Kidney (tissue), 13 donors: ENCODE measurements at regions not wholly inside any gene's neighbourhood (a gene's known extent, or its start where the extent isn't known, plus 50 kb on each side); places are given as distances from the start of the nearest gene placed in this dataset.

Source experiments
- DNase-seq, 5 donors: peaks; one replicate each; pipeline ENCODE4 v3.0.0-alpha.2; 2013 to 2020
- FAIRE-seq: peaks from 2 replicates; lab custom pipeline; 2012; peaks lifted over from hg19 to GRCh38; lab: Jason Lieb, UNC
- H3K27ac ChIP-seq, 2 donors: one replicate each; pipeline ENCODE4 v1.7.0; 2013; ENCODE audit warnings: low read depth in 2 of 2, low read length in 2 of 2, inconsistent platforms in 1 of 2
- H3K27me3 ChIP-seq: one replicate; pipeline ENCODE4 v1.7.1; 2013; ENCODE audit warnings: low read length, inconsistent platforms; ENCODE audit not compliant: control insufficient read depth, insufficient read depth
- H3K36me3 ChIP-seq, 3 donors: one replicate each; pipeline versions ENCODE4 v1.7.0 to v1.7.1; 2013; ENCODE audit warnings: low read length in 3 of 3, control low read depth in 1 of 3, inconsistent platforms in 1 of 3; ENCODE audit not compliant: insufficient read depth in 3 of 3, control insufficient read depth in 2 of 3
- H3K4me1 ChIP-seq, 3 donors: one replicate each; pipeline versions ENCODE4 v1.7.0 to v1.7.1; 2013; ENCODE audit warnings: low read length in 3 of 3, inconsistent platforms in 1 of 3, low read depth in 1 of 3; ENCODE audit not compliant: control insufficient read depth in 2 of 3, insufficient read depth in 2 of 3
- H3K4me3 ChIP-seq, 3 donors: one replicate each; pipeline versions ENCODE4 v1.7.0 to v1.8.1; 2013; ENCODE audit warnings: low read length in 3 of 3, control low read depth in 1 of 3, inconsistent platforms in 1 of 3
- H3K9ac ChIP-seq, 3 donors: one replicate each; pipeline versions ENCODE4 v1.7.0 to v1.7.1; 2013; ENCODE audit warnings: low read length in 3 of 3, control low read depth in 1 of 3, inconsistent platforms in 1 of 3
- H3K9me3 ChIP-seq, 3 donors: one replicate each; pipeline versions ENCODE4 v1.7.0 to v1.7.1; 2013; ENCODE audit warnings: low read length in 3 of 3, control low read depth in 1 of 3, inconsistent platforms in 1 of 3; ENCODE audit not compliant: control insufficient read depth in 2 of 3, insufficient read depth in 1 of 3
- intact Hi-C: fragments of 100-400 bp; cut with DNase I; formaldehyde crosslinking; loops from one replicate; pipeline ENCODE4 v1.11.1; 2022
- TF ChIP-seq, protein P1 (sequence below): IDR thresholded peaks from 3 replicates; pipeline ENCODE4 v1.5.1; 2012; ENCODE audit warnings: mild to moderate bottlenecking, moderate library complexity, borderline replicate concordance; ENCODE audit not compliant: insufficient read depth; ENCODE audit errors: extremely low read depth
- donor health status: control.
- donor health status: control.
- donor health status: control.
- donor health status: control.
- donor health status: control.
- donor health status: DM: yes; HTN: yes; CAD: no.
- donor health status: Normal renal cell carcinoma (clear cell type).

DNA sequence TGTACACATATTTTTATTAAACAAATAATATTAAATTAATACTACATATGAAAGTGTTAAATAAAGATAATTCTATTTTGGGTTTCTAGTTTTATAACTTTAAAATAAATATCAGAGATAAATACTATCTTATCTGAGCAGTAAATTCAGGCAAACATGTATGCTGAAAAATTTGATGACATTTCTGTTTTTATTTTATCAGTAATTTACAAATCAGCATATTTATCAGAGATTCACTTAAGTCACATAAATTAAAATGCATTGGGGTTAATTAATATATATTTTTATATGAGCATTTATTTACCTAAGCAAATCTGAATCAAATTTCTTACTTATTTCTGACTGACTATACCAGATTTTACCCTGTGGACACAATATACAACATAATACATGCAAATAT, 1499.8 kb downstream of the OTOL1 start:
- peak; percentile 32 for FAIRE-seq

DNA sequence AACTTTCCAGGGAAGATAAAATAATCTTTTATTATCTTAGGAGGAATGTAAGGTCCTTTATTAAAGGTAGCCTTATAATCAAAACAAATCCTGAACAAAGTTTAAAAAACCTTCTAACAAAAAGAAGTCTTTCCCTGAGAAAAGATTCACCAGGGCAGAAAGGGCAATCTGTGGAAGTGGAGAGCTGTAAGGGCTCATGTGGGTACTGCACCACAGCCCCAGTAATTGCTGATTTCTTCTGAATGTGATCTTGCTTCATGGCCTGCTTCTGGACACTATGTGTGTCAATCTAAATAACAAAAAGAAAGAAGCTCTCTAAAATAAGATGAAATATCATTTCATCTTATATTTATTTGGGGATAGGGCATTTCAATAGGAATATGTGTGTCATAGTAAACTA, 1501.6 kb downstream of the OTOL1 start:
- no peaks in the 10 kb centered on the region for H3K36me3 ChIP-seq
- TF ChIP-seq, protein P1, sequence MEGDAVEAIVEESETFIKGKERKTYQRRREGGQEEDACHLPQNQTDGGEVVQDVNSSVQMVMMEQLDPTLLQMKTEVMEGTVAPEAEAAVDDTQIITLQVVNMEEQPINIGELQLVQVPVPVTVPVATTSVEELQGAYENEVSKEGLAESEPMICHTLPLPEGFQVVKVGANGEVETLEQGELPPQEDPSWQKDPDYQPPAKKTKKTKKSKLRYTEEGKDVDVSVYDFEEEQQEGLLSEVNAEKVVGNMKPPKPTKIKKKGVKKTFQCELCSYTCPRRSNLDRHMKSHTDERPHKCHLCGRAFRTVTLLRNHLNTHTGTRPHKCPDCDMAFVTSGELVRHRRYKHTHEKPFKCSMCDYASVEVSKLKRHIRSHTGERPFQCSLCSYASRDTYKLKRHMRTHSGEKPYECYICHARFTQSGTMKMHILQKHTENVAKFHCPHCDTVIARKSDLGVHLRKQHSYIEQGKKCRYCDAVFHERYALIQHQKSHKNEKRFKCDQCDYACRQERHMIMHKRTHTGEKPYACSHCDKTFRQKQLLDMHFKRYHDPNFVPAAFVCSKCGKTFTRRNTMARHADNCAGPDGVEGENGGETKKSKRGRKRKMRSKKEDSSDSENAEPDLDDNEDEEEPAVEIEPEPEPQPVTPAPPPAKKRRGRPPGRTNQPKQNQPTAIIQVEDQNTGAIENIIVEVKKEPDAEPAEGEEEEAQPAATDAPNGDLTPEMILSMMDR: no peak
- H3K27me3 ChIP-seq: no peaks in the 10 kb centered on the region
- intact Hi-C loops: no loop called here
- no peak for DNase-seq
- H3K4me3 ChIP-seq: no peak overlapping the region
- no peak for FAIRE-seq
- H3K4me1 ChIP-seq: no peaks in the 10 kb centered on the region
- no peak overlapping the region for H3K27ac ChIP-seq
- peaks cover 0 to 6% (median 0%) of the 10 kb centered on the region in 3 donors for H3K9me3 ChIP-seq
- H3K9ac ChIP-seq: no peak overlapping the region

More for the DNA sequence above, 1499.8 kb downstream of the OTOL1 start:
- H3K27ac ChIP-seq: no peak overlapping the region
- H3K27me3 ChIP-seq: no peaks in the 10 kb centered on the region
- TF ChIP-seq, protein P1: no peak
- no peaks in the 10 kb centered on the region for H3K4me1 ChIP-seq
- intact Hi-C loops: no loop called here
- H3K4me3 ChIP-seq: no peak overlapping the region
- DNase-seq: no peak
- H3K9ac ChIP-seq: no peak overlapping the region
- peaks cover 0 to 6% (median 0%) of the 10 kb centered on the region in 3 donors for H3K9me3 ChIP-seq
- no peaks in the 10 kb centered on the region for H3K36me3 ChIP-seq

- TF ChIP-seq, protein P1: no peak
- Histone ChIP-seq H3K9me3 (no peaks in the 10 kb centered on the region), H3K36me3 (no peaks in the 10 kb centered on the region), H3K4me1 (no peaks in the 10 kb centered on the region), H3K27ac (no peak overlapping the region), H3K4me3 (no peak overlapping the region), H3K27me3 (no peaks in the 10 kb centered on the region), H3K9ac (no peak overlapping the region)
- DNase-seq: no peak
- intact Hi-C loops: no loop called here
- no peak for FAIRE-seq
These were observed 1515.0 kb downstream of the OTOL1 start for GRCh38 chr3:163011596-163011995.

- TF ChIP-seq, protein P1: no peak
These were observed 1519.6 kb downstream of the OTOL1 start for GRCh38 chr3:163016251-163016650.

More at GRCh38 chr3:163016251-163016650, 1519.6 kb downstream of the OTOL1 start:
- FAIRE-seq: no peak
- H3K4me1 ChIP-seq: no peaks in the 10 kb centered on the region
- H3K27me3 ChIP-seq: no peaks in the 10 kb centered on the region
- no peaks in the 10 kb centered on the region for H3K36me3 ChIP-seq
- DNase-seq: no peak
- H3K9ac ChIP-seq: no peak overlapping the region
- no peaks in the 10 kb centered on the region for H3K9me3 ChIP-seq
- H3K27ac ChIP-seq: no peak overlapping the region
- intact Hi-C loops: no loop called here
- no peak overlapping the region for H3K4me3 ChIP-seq
